H9 (cell line): ENCODE measurements at regions not wholly inside any gene's neighbourhood (a gene's known extent, or its start where the extent isn't known, plus 50 kb on each side); places are given as distances from the start of the nearest gene placed in this dataset.

Experiments used
- DNase-seq: peaks from one replicate; pipeline ENCODE4 v3.0.0-alpha.2; 2017
- H2AFZ ChIP-seq: one replicate; pipeline ENCODE4 v1.6.1; 2013; ENCODE audit warnings: mild to moderate bottlenecking, low read length, control low read depth, moderate library complexity
- H2AK5ac ChIP-seq: 2 replicates; pipeline ENCODE4 v1.6.1; 2013; ENCODE audit warnings: low read length, control low read depth, mixed read lengths; ENCODE audit not compliant: insufficient read length
- H2BK120ac ChIP-seq: one replicate; pipeline ENCODE4 v1.6.1; 2013; ENCODE audit warnings: low read depth, mild to moderate bottlenecking, low read length, control low read depth, inconsistent platforms; ENCODE audit not compliant: poor library complexity, severe bottlenecking
- H2BK12ac ChIP-seq: 2 replicates; pipeline ENCODE4 v1.6.1; 2013; ENCODE audit warnings: low read length, control low read depth, mixed read lengths, low read depth; ENCODE audit not compliant: insufficient read length
- H2BK15ac ChIP-seq: 2 replicates; pipeline ENCODE4 v1.6.1; 2013; ENCODE audit warnings: low read depth, low read length, control low read depth
- H2BK20ac ChIP-seq: one replicate; pipeline ENCODE4 v1.6.1; 2013; ENCODE audit warnings: low read depth, mild to moderate bottlenecking, low read length, control low read depth, inconsistent platforms; ENCODE audit not compliant: poor library complexity, severe bottlenecking
- H2BK5ac ChIP-seq: 2 replicates; pipeline ENCODE4 v1.6.1; 2013; ENCODE audit warnings: low read length, control low read depth, mixed read lengths; ENCODE audit not compliant: insufficient read length
- H3K14ac ChIP-seq: 2 replicates; pipeline ENCODE4 v1.6.1; 2013; ENCODE audit warnings: low read length, control low read depth; ENCODE audit not compliant: insufficient read depth
- H3K18ac ChIP-seq: 2 replicates; pipeline ENCODE4 v1.6.1; 2013; ENCODE audit warnings: low read depth, mild to moderate bottlenecking, mixed read lengths, low read length, control low read depth; ENCODE audit not compliant: insufficient read length
- H3K23ac ChIP-seq: 2 replicates; pipeline ENCODE4 v1.6.1; 2013; ENCODE audit warnings: low read length, control low read depth, mixed read lengths, low read depth; ENCODE audit not compliant: insufficient read length
- H3K23me2 ChIP-seq: 2 replicates; pipeline ENCODE4 v1.6.1; 2013; ENCODE audit warnings: low read depth, mild to moderate bottlenecking, mixed read lengths, low read length, control low read depth; ENCODE audit not compliant: insufficient read length, poor library complexity, severe bottlenecking
- H3K27ac ChIP-seq: 2 replicates; pipeline ENCODE4 v1.5.1; 2013; ENCODE audit warnings: low read length, control low read depth, mixed read lengths, low read depth; ENCODE audit not compliant: insufficient read length
- H3K27me3 ChIP-seq: 2 replicates; pipeline ENCODE4 v1.6.1; 2013; ENCODE audit warnings: low read length, control low read depth, inconsistent platforms; ENCODE audit not compliant: insufficient read depth
- H3K4ac ChIP-seq: 2 replicates; pipeline ENCODE4 v1.6.1; 2013; ENCODE audit warnings: low read depth, mild to moderate bottlenecking, control low read depth, inconsistent platforms, low read length, moderate library complexity
- H3K4me1 ChIP-seq: 2 replicates; pipeline ENCODE4 v1.6.1; 2013; ENCODE audit warnings: low read length, control low read depth, inconsistent platforms; ENCODE audit not compliant: insufficient read depth
- H3K4me2 ChIP-seq: 2 replicates; pipeline ENCODE4 v1.6.1; 2013; ENCODE audit warnings: low read length, control low read depth, mixed read lengths; ENCODE audit not compliant: insufficient read length, insufficient read depth
- H3K56ac ChIP-seq: 2 replicates; pipeline ENCODE4 v1.6.1; 2013; ENCODE audit warnings: low read depth, mild to moderate bottlenecking, mixed read lengths, low read length, control low read depth; ENCODE audit not compliant: insufficient read length
- H3K79me1 ChIP-seq: 2 replicates; pipeline ENCODE4 v1.6.1; 2013; ENCODE audit warnings: low read depth, mild to moderate bottlenecking, moderate library complexity, low read length, control low read depth, inconsistent platforms; ENCODE audit not compliant: insufficient read depth, poor library complexity, severe bottlenecking
- H3K79me2 ChIP-seq: 2 replicates; pipeline ENCODE4 v1.6.1; 2013; ENCODE audit warnings: low read length, control low read depth, inconsistent platforms; ENCODE audit not compliant: insufficient read depth
- H3K9ac ChIP-seq: 2 replicates; pipeline ENCODE4 v1.6.1; 2013; ENCODE audit warnings: low read length, control low read depth, mixed read lengths; ENCODE audit not compliant: insufficient read length; ENCODE audit errors: extremely low read depth
- H3K9me3 ChIP-seq: one replicate; pipeline ENCODE4 v1.6.1; 2013; ENCODE audit warnings: low read depth, low read length, inconsistent platforms; ENCODE audit not compliant: control insufficient read depth
- H3T11ph ChIP-seq: one replicate; pipeline ENCODE4 v1.6.1; 2013; ENCODE audit warnings: mild to moderate bottlenecking, low read length, control low read depth, inconsistent platforms
- H4K20me1 ChIP-seq: one replicate; pipeline ENCODE4 v1.6.1; 2013; ENCODE audit not compliant: control insufficient read depth, insufficient read length, insufficient read depth
- H4K5ac ChIP-seq: 2 replicates; pipeline ENCODE4 v1.6.1; 2013; ENCODE audit warnings: low read depth, mild to moderate bottlenecking, mixed read lengths, low read length, control low read depth; ENCODE audit not compliant: insufficient read length
- H4K8ac ChIP-seq: replicated peaks from 2 replicates; pipeline ENCODE4 v1.6.1; 2013; ENCODE audit warnings: low read length, control low read depth, mixed read lengths, low read depth; ENCODE audit not compliant: insufficient read length
- H4K91ac ChIP-seq: 2 replicates; pipeline ENCODE4 v1.6.1; 2013; ENCODE audit warnings: low read depth, mild to moderate bottlenecking, moderate library complexity, mixed read lengths, low read length, control low read depth; ENCODE audit not compliant: insufficient read length
- H3K27ac Mint-ChIP-seq, 3 experiments: 2 replicates in 2 of 3; 3 replicates in 1 of 3; pipeline ENCODE4 v1.8.0; 2020 to 2021; ENCODE audit warnings: mixed read lengths in 3 of 3, mild to moderate bottlenecking in 1 of 3, moderate library complexity in 1 of 3
- H3K27me3 Mint-ChIP-seq: 2 replicates; pipeline ENCODE4 v1.8.0; 2021; ENCODE audit warnings: low read depth, mild to moderate bottlenecking, moderate library complexity, mixed read lengths
- H3K36me3 Mint-ChIP-seq, 3 experiments: 2 replicates in 2 of 3; 3 replicates in 1 of 3; pipeline ENCODE4 v1.8.0; 2020 to 2021; ENCODE audit warnings: low read depth in 3 of 3, mixed read lengths in 3 of 3; ENCODE audit not compliant: insufficient read depth in 1 of 3
- H3K4me1 Mint-ChIP-seq, 2 experiments: 2 replicates each; pipeline ENCODE4 v1.8.0; 2020; ENCODE audit warnings: mixed read lengths in 2 of 2
- H3K4me3 Mint-ChIP-seq, 2 experiments: 2 replicates in 1 of 2; 3 replicates in 1 of 2; pipeline ENCODE4 v1.8.0; 2020 to 2021; ENCODE audit warnings: mild to moderate bottlenecking in 2 of 2, mixed read lengths in 2 of 2, moderate library complexity in 1 of 2
- H3K9me3 Mint-ChIP-seq, 2 experiments: 2 replicates in 1 of 2; 3 replicates in 1 of 2; pipeline ENCODE4 v1.8.0; 2020; ENCODE audit warnings: mild to moderate bottlenecking in 2 of 2, mixed read lengths in 2 of 2, moderate library complexity in 1 of 2
- CTCF ChIP-seq: fragments of 200-600 bp; sonication (generic); conservative IDR thresholded peaks from 3 replicates; pipeline ENCODE4 v1.8.0; 2021; ENCODE audit warnings: antibody characterized with exemption, mild to moderate bottlenecking
- WGBS: extraction: QIAGEN DNeasy Blood & Tissue Kit; methylation state at CpG from one replicate; pipeline ENCODE4 v1.1.7; 2013; ENCODE audit warnings: missing lambda C conversion rate, low lambda C conversion rate, mixed read lengths; ENCODE audit not compliant: insufficient read length; ENCODE audit errors: extremely low coverage; 5-methylcytosine and 5-hydroxymethylcytosine counted together

GRCh38 chr15:38149315-38149714, 103.3 kb upstream of the SPRED1 start:
- Histone ChIP-seq H3K4me2 (no peak overlapping the region), H3K18ac (no peak overlapping the region), H4K5ac (no peak overlapping the region), H2BK12ac (no peak overlapping the region), H3K23me2 (no peaks in the 10 kb centered on the region), H2BK120ac (no peak overlapping the region), H2BK20ac (no peak overlapping the region), H3T11ph (no peak overlapping the region), H3K9me3 (no peaks in the 10 kb centered on the region), H3K23ac (no peak overlapping the region), H3K56ac (no peak overlapping the region), H2BK5ac (no peak overlapping the region), H4K20me1 (no peaks in the 10 kb centered on the region), H4K91ac (no peak overlapping the region), H2AK5ac (no peak overlapping the region), H3K79me1 (no peaks in the 10 kb centered on the region), H3K27me3 (no peaks in the 10 kb centered on the region), H4K8ac (no peak overlapping the region), H3K9ac (no peak overlapping the region), H3K4me1 (no peaks in the 10 kb centered on the region), H3K14ac (no peak overlapping the region), H2BK15ac (no peak overlapping the region), H3K4ac (no peak overlapping the region), H3K79me2 (no peaks in the 10 kb centered on the region), H3K27ac (no peak overlapping the region), H2AFZ (no peak overlapping the region)
- H3K36me3 Mint-ChIP-seq, result peaks cover 0 to 12% (median 0%) of the 10 kb centered on the region in 3 experiments; a peak in 3 of 7 replicates
- WGBS, result no CpG with 5 or more reads among the region's 4 CpGs
- H3K4me1 Mint-ChIP-seq, result peaks cover 4 to 5% of the 10 kb centered on the region in 2 experiments; a peak in 3 of 4 replicates
- no peak for TF ChIP-seq CTCF
- no peak for DNase-seq
- peaks cover 10 to 15% of the 10 kb centered on the region in 2 experiments; a peak in 4 of 5 replicates for H3K9me3 Mint-ChIP-seq
- H3K27ac Mint-ChIP-seq, result no peak overlapping the region
- no peak overlapping the region for H3K4me3 Mint-ChIP-seq
- H3K27me3 Mint-ChIP-seq, result no peaks in the 10 kb centered on the region
